ENCODE measurements at regions not wholly inside any gene's neighbourhood (a gene's known extent, or its start where the extent isn't known, plus 50 kb on each side); places are given as distances from the start of the nearest gene placed in this dataset.
A peak's percentile ranks its signal among the peaks of the same experiment; 100 is the strongest.

GRCh38 chr7:15033039-15033438 lies 130.5 kb upstream of the DGKB start:
- intact Hi-C loops (cut with DNase I), result no loop called here
- Histone ChIP-seq H3K27me3 (no peaks in the 10 kb centered on the region), H3K27ac (no peak overlapping the region), H3K9me3 (no peaks in the 10 kb centered on the region), H3K4me1 (no peaks in the 10 kb centered on the region), H3K36me3 (no peaks in the 10 kb centered on the region), H3K4me3 (no peak overlapping the region)
- no peak for FAIRE-seq
- TF ChIP-seq CTCF (IDR thresholded peaks at IDR 0.05), result no peak
- no peak for DNase-seq
- ATAC-seq, result no peak
- 72 to 93% methylated on average over 2 of the region's 2 CpGs for WGBS, 2 donors

- no peak overlapping the region for H3K27ac ChIP-seq
- no peak overlapping the region for H3K4me3 ChIP-seq
- ATAC-seq (no peak), DNase-seq (no peak), FAIRE-seq (no peak)
- no peak for TF ChIP-seq CTCF (IDR thresholded peaks at IDR 0.05)
- peaks cover 0 to 4% (median 3%) of the 10 kb centered on the region in 3 donors for H3K4me1 ChIP-seq
- H3K9me3 ChIP-seq, result no peaks in the 10 kb centered on the region
- 17 to 21% methylated on average over 2 of the region's 2 CpGs for WGBS, 2 donors
- intact Hi-C loops (cut with DNase I), result loop anchor here in 2 of 3 donors (10.0 kb wide), 2 partner anchors 284 to 294 kb away; no protein-coding TSS in a partner anchor
- no peaks in the 10 kb centered on the region for H3K27me3 ChIP-seq
- no peaks in the 10 kb centered on the region for H3K36me3 ChIP-seq
Observed at GRCh38 chr7:15018981-15019380, 116.4 kb upstream of the DGKB start.

- DNase-seq (no peak), ATAC-seq (no peak), FAIRE-seq (peak; percentile 5)
- WGBS, 2 donors, result 52 to 65% methylated on average over 2 of the region's 2 CpGs
- Histone ChIP-seq H3K36me3 (no peaks in the 10 kb centered on the region), H3K9me3 (no peaks in the 10 kb centered on the region), H3K27me3 (no peaks in the 10 kb centered on the region), H3K4me1 (peaks cover 0 to 4% (median 3%) of the 10 kb centered on the region in 3 donors), H3K4me3 (no peak overlapping the region), H3K27ac (no peak overlapping the region)
- no peak for TF ChIP-seq CTCF (IDR thresholded peaks at IDR 0.05)
- intact Hi-C loops (cut with DNase I), result loop anchor here in 2 of 3 donors (10.0 kb wide), 2 partner anchors 282 to 292 kb away; no protein-coding TSS in a partner anchor
Observed at GRCh38 chr7:15016766-15017165, 114.2 kb upstream of the DGKB start.

GRCh38 chr7:15016315-15016667 lies 113.7 kb upstream of the DGKB start:
- FAIRE-seq, result no peak

More at GRCh38 chr7:15016315-15016667, 113.7 kb upstream of the DGKB start:
- H3K27me3 ChIP-seq, result no peaks in the 10 kb centered on the region
- no peak overlapping the region for H3K4me3 ChIP-seq
- peaks cover 0 to 4% (median 3%) of the 10 kb centered on the region in 3 donors for H3K4me1 ChIP-seq
- WGBS, 2 donors, result 19 to 21% methylated on average over 4 of the region's 4 CpGs
- ATAC-seq (no peak), DNase-seq (no peak)
- no peaks in the 10 kb centered on the region for H3K36me3 ChIP-seq
- no peaks in the 10 kb centered on the region for H3K9me3 ChIP-seq
- TF ChIP-seq CTCF (IDR thresholded peaks at IDR 0.05), result no peak
- no peak overlapping the region for H3K27ac ChIP-seq
- intact Hi-C loops (cut with DNase I), result loop anchor here in 2 of 3 donors (10.0 kb wide), 2 partner anchors 281 to 291 kb away; no protein-coding TSS in a partner anchor

Data from pancreas (tissue), 10 donors.